Thoracic aorta (tissue), 2 donors: ENCODE measurements at regions not wholly inside any gene's neighbourhood (a gene's known extent, or its start where the extent isn't known, plus 50 kb on each side); places are given as distances from the start of the nearest gene placed in this dataset.

Experiments used
- ATAC-seq: fragments of 150-250 bp; one replicate; pipeline ENCODE4 v1.8.0; 2017; ENCODE audit warnings: low read depth; ENCODE audit not compliant: insufficient number of reproducible peaks, low FRiP score
- DNase-seq: peaks from one replicate; pipeline ENCODE4 v3.0.0-alpha.2; 2020; ENCODE audit warnings: low spot score
- H3K27ac ChIP-seq, 2 donors: fragments of 200-600 bp; sonication (generic); 1 replicate in 1 of 2; 2 replicates in 1 of 2; pipeline ENCODE4 v1.5.1; 2016; ENCODE audit warnings: mild to moderate bottlenecking in 2 of 2, moderate library complexity in 2 of 2
- H3K27me3 ChIP-seq: fragments of 200-600 bp; sonication (generic); replicated peaks from 2 replicates; pipeline ENCODE4 v1.6.0; 2016; ENCODE audit warnings: mild to moderate bottlenecking; ENCODE audit not compliant: insufficient read depth
- H3K36me3 ChIP-seq: fragments of 200-600 bp; sonication (generic); one replicate; pipeline ENCODE4 v1.5.1; 2016
- H3K4me1 ChIP-seq, 2 donors: fragments of 200-600 bp; sonication (generic); 1 replicate in 1 of 2; 2 replicates in 1 of 2; pipeline versions ENCODE4 v1.5.1 to v1.6.0; 2016; ENCODE audit warnings: low read depth in 2 of 2, mild to moderate bottlenecking in 1 of 2; ENCODE audit not compliant: control insufficient read depth in 1 of 2
- H3K4me3 ChIP-seq: fragments of 200-600 bp; sonication (generic); 2 replicates; pipeline ENCODE4 v1.5.1; 2016; ENCODE audit warnings: mild to moderate bottlenecking
- H3K9me3 ChIP-seq: fragments of 200-600 bp; sonication (generic); 2 replicates; pipeline ENCODE4 v1.5.1; 2016
- TF ChIP-seq, protein P1 (sequence below): fragments of 200-600 bp; sonication (generic); IDR thresholded peaks from one replicate; pipeline ENCODE4 v1.5.1; 2019; ENCODE audit warnings: antibody characterized with exemption

DNA sequence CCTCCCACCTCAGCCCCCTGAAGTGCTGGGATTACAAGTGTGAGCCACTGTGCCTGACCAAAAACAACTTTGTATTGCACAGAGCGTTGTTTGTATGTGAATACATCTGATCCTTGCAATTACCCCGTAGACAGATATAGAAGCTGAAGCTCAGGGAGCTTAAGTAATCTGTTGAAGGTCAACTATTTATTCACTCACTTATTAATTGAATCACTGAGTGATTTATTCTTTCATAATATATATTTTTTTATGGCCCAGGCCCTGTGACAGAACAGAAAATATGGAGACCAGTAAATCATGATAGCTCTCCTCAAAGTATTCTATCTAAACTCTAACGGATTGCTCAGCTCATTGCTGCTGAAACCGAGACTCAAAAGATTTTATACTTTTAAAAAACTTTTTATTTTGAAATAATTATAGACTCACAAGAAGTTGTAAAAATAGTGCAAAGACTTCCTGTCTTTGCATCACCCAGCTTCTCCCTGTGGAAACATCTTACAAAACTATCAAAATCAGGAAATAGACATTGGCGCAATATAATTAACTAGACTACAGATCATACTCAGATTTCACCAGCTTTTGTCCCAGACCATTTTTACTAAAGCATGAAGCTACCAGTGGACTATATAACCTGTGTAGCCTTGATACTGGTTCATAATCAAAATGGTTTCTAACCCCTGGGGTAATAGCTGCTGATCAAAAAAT, 466.1 kb downstream of the PDCD6IP start:
- no peak overlapping the region for H3K4me3 ChIP-seq
- TF ChIP-seq, protein P1, sequence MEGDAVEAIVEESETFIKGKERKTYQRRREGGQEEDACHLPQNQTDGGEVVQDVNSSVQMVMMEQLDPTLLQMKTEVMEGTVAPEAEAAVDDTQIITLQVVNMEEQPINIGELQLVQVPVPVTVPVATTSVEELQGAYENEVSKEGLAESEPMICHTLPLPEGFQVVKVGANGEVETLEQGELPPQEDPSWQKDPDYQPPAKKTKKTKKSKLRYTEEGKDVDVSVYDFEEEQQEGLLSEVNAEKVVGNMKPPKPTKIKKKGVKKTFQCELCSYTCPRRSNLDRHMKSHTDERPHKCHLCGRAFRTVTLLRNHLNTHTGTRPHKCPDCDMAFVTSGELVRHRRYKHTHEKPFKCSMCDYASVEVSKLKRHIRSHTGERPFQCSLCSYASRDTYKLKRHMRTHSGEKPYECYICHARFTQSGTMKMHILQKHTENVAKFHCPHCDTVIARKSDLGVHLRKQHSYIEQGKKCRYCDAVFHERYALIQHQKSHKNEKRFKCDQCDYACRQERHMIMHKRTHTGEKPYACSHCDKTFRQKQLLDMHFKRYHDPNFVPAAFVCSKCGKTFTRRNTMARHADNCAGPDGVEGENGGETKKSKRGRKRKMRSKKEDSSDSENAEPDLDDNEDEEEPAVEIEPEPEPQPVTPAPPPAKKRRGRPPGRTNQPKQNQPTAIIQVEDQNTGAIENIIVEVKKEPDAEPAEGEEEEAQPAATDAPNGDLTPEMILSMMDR = no peak
- DNase-seq (no peak), ATAC-seq (no peak)
- no peaks in the 10 kb centered on the region for H3K27me3 ChIP-seq
- peak overlapping the region; percentile 51 to 62 for H3K27ac ChIP-seq
- H3K4me1 ChIP-seq = peaks cover 18 to 55% of the 10 kb centered on the region in 2 donors
- H3K9me3 ChIP-seq = no peaks in the 10 kb centered on the region
- no peaks in the 10 kb centered on the region for H3K36me3 ChIP-seq

DNA sequence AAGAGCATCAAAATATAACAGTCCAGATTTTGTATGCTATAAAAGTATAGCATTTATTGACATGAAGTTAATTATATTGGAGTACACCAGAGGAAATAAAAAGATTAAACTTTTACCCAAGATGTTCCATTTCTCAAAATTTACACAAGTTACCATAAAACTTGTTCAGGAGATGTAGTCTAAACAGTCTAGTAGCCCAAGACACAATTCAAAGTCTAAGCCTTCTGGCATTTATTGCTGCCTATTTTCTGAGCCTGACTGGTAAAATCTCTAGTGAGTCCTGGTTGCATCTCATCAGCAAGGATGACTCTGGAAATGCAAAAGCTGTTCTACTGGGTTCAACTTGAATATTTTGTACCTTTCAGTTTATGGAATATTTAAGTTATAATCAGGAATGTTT, 468.7 kb downstream of the PDCD6IP start:
- TF ChIP-seq, protein P1 = no peak
- ATAC-seq (no peak), DNase-seq (no peak)
- Histone ChIP-seq H3K27me3 (no peaks in the 10 kb centered on the region), H3K4me3 (no peak overlapping the region), H3K9me3 (no peaks in the 10 kb centered on the region), H3K4me1 (peaks cover 13 to 33% of the 10 kb centered on the region in 2 donors), H3K36me3 (no peaks in the 10 kb centered on the region), H3K27ac (no peak overlapping the region)

- Histone ChIP-seq H3K4me3 (no peak overlapping the region), H3K27me3 (no peaks in the 10 kb centered on the region), H3K27ac (no peak overlapping the region), H3K4me1 (peaks cover 13 to 22% of the 10 kb centered on the region in 2 donors), H3K9me3 (no peaks in the 10 kb centered on the region), H3K36me3 (no peaks in the 10 kb centered on the region)
- TF ChIP-seq, protein P1 = no peak
- DNase-seq (no peak), ATAC-seq (no peak)
These were observed 469.7 kb downstream of the PDCD6IP start for GRCh38 chr3:34268032-34268709.

GRCh38 chr3:34275811-34276210, 477.4 kb downstream of the PDCD6IP start:
- ATAC-seq (no peak), DNase-seq (no peak)
- no peaks in the 10 kb centered on the region for H3K9me3 ChIP-seq
- H3K27me3 ChIP-seq = no peaks in the 10 kb centered on the region
- H3K4me1 ChIP-seq = no peaks in the 10 kb centered on the region
- H3K4me3 ChIP-seq = no peak overlapping the region
- H3K36me3 ChIP-seq = no peaks in the 10 kb centered on the region
- H3K27ac ChIP-seq = no peak overlapping the region
- TF ChIP-seq, protein P1 = no peak

GRCh38 chr3:34276342-34276741, 477.9 kb downstream of the PDCD6IP start:
- DNase-seq = no peak
- Histone ChIP-seq H3K9me3 (no peaks in the 10 kb centered on the region), H3K4me1 (no peaks in the 10 kb centered on the region), H3K4me3 (no peak overlapping the region), H3K27ac (no peak overlapping the region), H3K36me3 (no peaks in the 10 kb centered on the region), H3K27me3 (no peaks in the 10 kb centered on the region)
- no peak for ATAC-seq
- TF ChIP-seq, protein P1 = no peak
